Prostate gland (tissue), 2 donors: ENCODE measurements at regions not wholly inside any gene's neighbourhood (a gene's known extent, or its start where the extent isn't known, plus 50 kb on each side); places are given as distances from the start of the nearest gene placed in this dataset.

Source experiments
- POLR2AphosphoS5 ChIP-seq: sonication (generic); formaldehyde crosslinking; IDR thresholded peaks from one replicate; pipeline ENCODE4 v1.6.1; 2017; ENCODE audit warnings: antibody characterized with exemption
- TF ChIP-seq, protein P1 (sequence below), 4 experiments: fragments of 200-600 bp in 2 of 4; fragments of 450-650 bp in 2 of 4; sonication (generic) in 2 of 4; IDR thresholded peaks; 1 replicate in 3 of 4; 2 replicates in 1 of 4; pipeline ENCODE4 v1.5.1; 2016 to 2019; ENCODE audit warnings: antibody characterized with exemption in 4 of 4, mild to moderate bottlenecking in 2 of 4, moderate library complexity in 2 of 4

GRCh38 chr2:78710632-78711375, 314.7 kb upstream of the REG3G start:
- TF ChIP-seq, protein P1, sequence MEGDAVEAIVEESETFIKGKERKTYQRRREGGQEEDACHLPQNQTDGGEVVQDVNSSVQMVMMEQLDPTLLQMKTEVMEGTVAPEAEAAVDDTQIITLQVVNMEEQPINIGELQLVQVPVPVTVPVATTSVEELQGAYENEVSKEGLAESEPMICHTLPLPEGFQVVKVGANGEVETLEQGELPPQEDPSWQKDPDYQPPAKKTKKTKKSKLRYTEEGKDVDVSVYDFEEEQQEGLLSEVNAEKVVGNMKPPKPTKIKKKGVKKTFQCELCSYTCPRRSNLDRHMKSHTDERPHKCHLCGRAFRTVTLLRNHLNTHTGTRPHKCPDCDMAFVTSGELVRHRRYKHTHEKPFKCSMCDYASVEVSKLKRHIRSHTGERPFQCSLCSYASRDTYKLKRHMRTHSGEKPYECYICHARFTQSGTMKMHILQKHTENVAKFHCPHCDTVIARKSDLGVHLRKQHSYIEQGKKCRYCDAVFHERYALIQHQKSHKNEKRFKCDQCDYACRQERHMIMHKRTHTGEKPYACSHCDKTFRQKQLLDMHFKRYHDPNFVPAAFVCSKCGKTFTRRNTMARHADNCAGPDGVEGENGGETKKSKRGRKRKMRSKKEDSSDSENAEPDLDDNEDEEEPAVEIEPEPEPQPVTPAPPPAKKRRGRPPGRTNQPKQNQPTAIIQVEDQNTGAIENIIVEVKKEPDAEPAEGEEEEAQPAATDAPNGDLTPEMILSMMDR (IDR thresholded peaks at IDR 0.05), result no peak
- no peak for TF ChIP-seq POLR2AphosphoS5
